ENCODE measurements at regions not wholly inside any gene's neighbourhood (a gene's known extent, or its start where the extent isn't known, plus 50 kb on each side); places are given as distances from the start of the nearest gene placed in this dataset.

DNA sequence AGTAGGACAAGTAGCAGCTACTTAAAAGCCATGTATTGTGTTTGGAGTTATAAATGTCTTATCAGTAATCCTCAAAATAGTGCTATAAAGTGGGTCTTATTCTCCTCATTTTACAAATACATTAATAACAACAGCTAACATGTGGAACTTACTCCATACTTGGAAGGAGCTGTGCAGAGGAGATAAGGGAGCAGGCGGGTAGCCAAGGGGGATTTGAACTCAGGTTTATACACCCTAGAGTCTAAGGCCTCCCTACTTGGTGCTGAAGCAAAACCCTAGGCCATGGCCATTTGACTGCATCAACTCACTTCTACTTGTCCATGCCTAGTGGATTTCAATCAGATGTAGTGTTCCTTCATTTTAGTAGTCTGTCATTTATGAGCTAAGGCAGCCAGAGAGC is 72.1 kb downstream of the LMO4 start:
- TF ChIP-seq USF2 (IDR thresholded peaks at IDR 0.05; ENCODE audit: borderline replicate concordance, low read depth, low read length): no peak
- no peak for TF ChIP-seq TCF7 (IDR thresholded peaks at IDR 0.05; ENCODE audit: borderline replicate concordance)
- TF ChIP-seq FOXM1 (IDR thresholded peaks at IDR 0.05; ENCODE audit: low read depth, low read length): no peak
- TF ChIP-seq RAD21 (IDR thresholded peaks at IDR 0.05; ENCODE audit: insufficient read depth, low read depth, low read length): no peak
- no peak for TF ChIP-seq EZH2 (IDR thresholded peaks at IDR 0.05; ENCODE audit: borderline replicate concordance, control insufficient read depth, low read depth, low read length)

Measured in GM12878 (cell line).